ENCODE measurements at regions not wholly inside any gene's neighbourhood (a gene's known extent, or its start where the extent isn't known, plus 50 kb on each side); places are given as distances from the start of the nearest gene placed in this dataset.

DNA sequence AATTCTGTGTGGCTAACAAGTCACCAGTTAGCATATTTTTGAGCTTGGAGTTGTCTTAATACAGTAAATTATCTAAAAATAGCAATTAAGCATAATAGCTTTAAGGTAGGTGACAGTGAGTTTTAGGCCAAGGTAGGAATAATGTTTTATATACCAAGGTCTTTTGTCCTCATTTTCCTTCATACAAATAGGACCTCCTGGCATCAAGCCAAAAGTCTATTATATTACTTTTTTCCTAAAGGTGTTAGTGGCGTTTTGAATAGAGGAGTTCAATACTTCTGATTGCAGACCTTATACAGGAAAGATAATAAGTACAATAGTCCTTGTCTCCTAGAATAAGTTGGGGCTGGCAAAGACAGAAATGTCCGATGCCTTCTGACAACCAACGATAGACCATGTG lies 2277.7 kb downstream of the TP53TG3F start:
- no peak for TF ChIP-seq SUZ12 (IDR thresholded peaks at IDR 0.05; ENCODE audit: extremely low read depth, insufficient read depth, insufficient read length)
- TF ChIP-seq YY1 (IDR thresholded peaks at IDR 0.05; ENCODE audit: insufficient read depth, insufficient read length): no peak

All from NT2/D1 (cell line).